GM06990 (cell line): ENCODE measurements at regions not wholly inside any gene's neighbourhood (a gene's known extent, or its start where the extent isn't known, plus 50 kb on each side); places are given as distances from the start of the nearest gene placed in this dataset.

ENCODE experiments used
- DNase-seq: peaks from one replicate; pipeline ENCODE4 v3.0.0-alpha.2; 2011; ENCODE audit not compliant: insufficient read length; ENCODE audit errors: extremely low read depth
- H3K27me3 ChIP-seq: replicated peaks from 2 replicates; pipeline ENCODE4 v1.6.0; 2011; ENCODE audit warnings: low read length; ENCODE audit not compliant: control insufficient read depth, insufficient read depth
- H3K36me3 ChIP-seq: 2 replicates; pipeline ENCODE4 v1.5.1; 2011; ENCODE audit warnings: low read length; ENCODE audit not compliant: control insufficient read depth, insufficient read depth
- H3K4me3 ChIP-seq: replicated peaks from 2 replicates; pipeline ENCODE4 v1.5.1; 2011; ENCODE audit warnings: low read depth, mild to moderate bottlenecking, control low read depth, low read length
- TF ChIP-seq, protein P1 (sequence below): IDR thresholded peaks from 2 replicates; pipeline ENCODE4 v1.5.1; 2011; ENCODE audit warnings: low read length, control low read depth, mild to moderate bottlenecking, inconsistent platforms; ENCODE audit not compliant: insufficient read depth, poor library complexity, severe bottlenecking

DNA sequence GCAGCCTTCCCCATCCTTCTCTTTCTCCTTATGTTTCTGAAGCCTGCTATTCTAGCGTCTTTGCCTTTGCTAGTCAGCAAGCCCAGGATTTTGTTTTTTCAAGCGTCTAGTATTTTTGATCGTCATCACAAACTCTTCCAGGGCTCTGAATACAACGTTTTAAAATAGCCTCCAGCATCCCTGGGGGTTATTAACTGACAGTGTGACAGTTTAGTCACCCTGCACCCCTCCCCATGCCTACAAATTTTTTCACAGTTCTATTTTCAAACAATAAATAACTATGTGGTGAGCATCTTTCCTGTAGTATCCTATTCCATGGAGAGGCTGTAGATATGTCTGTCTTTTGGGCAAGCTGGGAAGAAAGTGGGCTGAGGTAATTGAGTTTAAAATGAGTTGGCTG lies 280.9 kb downstream of the MAP2K4 start:
- Histone ChIP-seq H3K4me3 (no peak overlapping the region), H3K36me3 (no peaks in the 10 kb centered on the region), H3K27me3 (no peaks in the 10 kb centered on the region)
- TF ChIP-seq, protein P1, sequence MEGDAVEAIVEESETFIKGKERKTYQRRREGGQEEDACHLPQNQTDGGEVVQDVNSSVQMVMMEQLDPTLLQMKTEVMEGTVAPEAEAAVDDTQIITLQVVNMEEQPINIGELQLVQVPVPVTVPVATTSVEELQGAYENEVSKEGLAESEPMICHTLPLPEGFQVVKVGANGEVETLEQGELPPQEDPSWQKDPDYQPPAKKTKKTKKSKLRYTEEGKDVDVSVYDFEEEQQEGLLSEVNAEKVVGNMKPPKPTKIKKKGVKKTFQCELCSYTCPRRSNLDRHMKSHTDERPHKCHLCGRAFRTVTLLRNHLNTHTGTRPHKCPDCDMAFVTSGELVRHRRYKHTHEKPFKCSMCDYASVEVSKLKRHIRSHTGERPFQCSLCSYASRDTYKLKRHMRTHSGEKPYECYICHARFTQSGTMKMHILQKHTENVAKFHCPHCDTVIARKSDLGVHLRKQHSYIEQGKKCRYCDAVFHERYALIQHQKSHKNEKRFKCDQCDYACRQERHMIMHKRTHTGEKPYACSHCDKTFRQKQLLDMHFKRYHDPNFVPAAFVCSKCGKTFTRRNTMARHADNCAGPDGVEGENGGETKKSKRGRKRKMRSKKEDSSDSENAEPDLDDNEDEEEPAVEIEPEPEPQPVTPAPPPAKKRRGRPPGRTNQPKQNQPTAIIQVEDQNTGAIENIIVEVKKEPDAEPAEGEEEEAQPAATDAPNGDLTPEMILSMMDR = no peak
- DNase-seq = no peak

DNA sequence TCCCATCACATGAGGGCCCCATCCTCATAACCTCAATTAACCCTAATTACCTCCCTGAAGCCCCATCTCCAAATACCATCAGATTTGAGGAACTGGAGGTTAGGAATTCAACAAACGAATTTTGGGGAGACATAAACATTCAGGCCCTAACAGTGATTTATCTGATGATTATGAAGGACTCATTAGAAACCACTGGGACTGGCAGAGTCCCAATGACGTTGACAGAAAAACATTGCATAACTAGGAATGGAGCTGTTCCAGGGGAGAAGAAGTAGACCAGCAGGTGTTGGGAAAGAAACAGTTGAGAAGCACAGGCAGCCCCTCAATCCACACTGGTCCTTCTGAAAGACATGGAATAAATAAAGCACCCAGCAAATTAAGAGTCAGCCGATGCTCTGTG lies 282.0 kb downstream of the MAP2K4 start:
- no peak for DNase-seq
- TF ChIP-seq, protein P1 = no peak
- Histone ChIP-seq H3K36me3 (no peaks in the 10 kb centered on the region), H3K27me3 (no peaks in the 10 kb centered on the region), H3K4me3 (no peak overlapping the region)

- TF ChIP-seq, protein P1 = no peak
- no peak for DNase-seq
- Histone ChIP-seq H3K4me3 (no peak overlapping the region), H3K36me3 (no peaks in the 10 kb centered on the region), H3K27me3 (no peaks in the 10 kb centered on the region)
Measured at GRCh38 chr17:12310811-12311210, 290.1 kb downstream of the MAP2K4 start.

GRCh38 chr17:12312692-12313091 lies 292.0 kb downstream of the MAP2K4 start:
- Histone ChIP-seq H3K36me3 (no peaks in the 10 kb centered on the region), H3K4me3 (no peak overlapping the region), H3K27me3 (no peaks in the 10 kb centered on the region)
- no peak for DNase-seq
- TF ChIP-seq, protein P1 = no peak

DNA sequence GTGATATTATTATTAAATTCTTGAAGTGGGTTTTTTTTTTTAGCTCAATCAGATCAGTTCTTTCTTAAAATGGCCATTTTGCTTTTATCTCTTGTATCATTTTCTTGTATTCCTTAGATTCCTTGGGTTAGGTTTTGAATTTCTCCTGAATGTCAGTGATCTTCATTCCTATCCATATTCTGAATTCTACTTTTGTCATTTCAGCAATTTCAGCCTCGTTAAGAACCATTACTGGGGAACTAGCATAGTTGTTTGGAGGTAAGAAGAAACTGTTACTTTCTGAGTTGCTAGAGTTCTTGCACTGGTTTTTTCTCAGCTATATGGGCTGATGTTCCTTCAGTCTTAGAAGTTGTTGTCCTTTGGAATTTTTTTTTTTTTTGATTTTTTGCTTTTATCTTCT lies 293.1 kb downstream of the MAP2K4 start:
- no peak for DNase-seq
- H3K27me3 ChIP-seq = no peaks in the 10 kb centered on the region
- TF ChIP-seq, protein P1 = no peak
- H3K36me3 ChIP-seq = no peaks in the 10 kb centered on the region
- no peak overlapping the region for H3K4me3 ChIP-seq

DNA sequence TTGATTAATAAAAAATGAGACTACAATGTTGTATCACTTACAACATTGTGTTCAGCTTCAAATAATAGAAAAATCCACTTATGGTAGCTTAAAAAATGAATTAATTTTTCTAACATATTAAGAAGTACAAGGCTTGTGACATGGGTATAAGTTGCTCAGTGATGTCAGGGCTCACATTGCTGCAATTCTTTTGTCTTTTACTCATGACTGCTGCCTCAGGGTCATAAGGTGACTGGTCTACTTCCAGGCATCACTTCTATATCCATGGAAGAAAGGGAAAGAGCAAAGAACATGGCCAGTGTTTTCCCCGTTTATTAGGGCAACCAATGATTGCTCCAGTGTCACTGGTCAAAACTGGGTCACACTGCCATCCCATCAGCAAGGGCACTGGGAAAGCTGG lies 295.3 kb downstream of the MAP2K4 start:
- no peak overlapping the region for H3K4me3 ChIP-seq
- no peaks in the 10 kb centered on the region for H3K27me3 ChIP-seq
- H3K36me3 ChIP-seq = no peaks in the 10 kb centered on the region
- TF ChIP-seq, protein P1 = no peak
- DNase-seq = no peak
